T-helper 1 cell treated with Interleukin-12 subunit alpha and Interleukin-12 subunit beta and Interleukin-4 antibody, amounts not matched to agents 30 μg/mL and 1 μg/mL, for 36 hours (primary cell): ENCODE measurements at regions not wholly inside any gene's neighbourhood (a gene's known extent, or its start where the extent isn't known, plus 50 kb on each side); places are given as distances from the start of the nearest gene placed in this dataset.

Source experiments
- H3K27ac Mint-ChIP-seq: one replicate; pipeline ENCODE4 v1.8.0; 2021; ENCODE audit warnings: mild to moderate bottlenecking, mixed read lengths
- H3K27me3 Mint-ChIP-seq: one replicate; pipeline ENCODE4 v1.8.0; 2021; ENCODE audit warnings: low read depth, mixed read lengths
- H3K36me3 Mint-ChIP-seq: one replicate; pipeline ENCODE4 v1.8.0; 2021; ENCODE audit warnings: low read depth, mixed read lengths
- H3K4me1 Mint-ChIP-seq: one replicate; pipeline ENCODE4 v1.8.0; 2021; ENCODE audit warnings: low read depth, mixed read lengths
- H3K4me3 Mint-ChIP-seq: one replicate; pipeline ENCODE4 v1.8.0; 2021; ENCODE audit warnings: mild to moderate bottlenecking, moderate library complexity, mixed read lengths
- H3K9me3 Mint-ChIP-seq: one replicate; pipeline ENCODE4 v1.8.0; 2021; ENCODE audit warnings: mixed read lengths

- Mint-ChIP-seq H3K36me3 (peaks cover 2% of the 10 kb centered on the region), H3K27ac (no peak overlapping the region), H3K9me3 (peaks cover 9% of the 10 kb centered on the region), H3K4me3 (no peak overlapping the region), H3K27me3 (peaks cover 13% of the 10 kb centered on the region), H3K4me1 (peaks cover 15% of the 10 kb centered on the region)
These were observed 102.8 kb upstream of the CERS6 start for GRCh38 chr2:168353251-168353650.

- H3K4me1 Mint-ChIP-seq, result peaks cover 23% of the 10 kb centered on the region
- H3K36me3 Mint-ChIP-seq, result peaks cover 2% of the 10 kb centered on the region
- no peak overlapping the region for H3K4me3 Mint-ChIP-seq
- peaks cover 13% of the 10 kb centered on the region for H3K27me3 Mint-ChIP-seq
- H3K27ac Mint-ChIP-seq, result no peak overlapping the region
- peaks cover 9% of the 10 kb centered on the region for H3K9me3 Mint-ChIP-seq
These were observed 101.6 kb upstream of the CERS6 start for GRCh38 chr2:168354499-168354898.

- peaks cover 9% of the 10 kb centered on the region for H3K27me3 Mint-ChIP-seq
- H3K4me1 Mint-ChIP-seq, result peaks cover 23% of the 10 kb centered on the region
- no peak overlapping the region for H3K27ac Mint-ChIP-seq
- H3K9me3 Mint-ChIP-seq, result peaks cover 9% of the 10 kb centered on the region
- H3K4me3 Mint-ChIP-seq, result no peak overlapping the region
- peaks cover 5% of the 10 kb centered on the region for H3K36me3 Mint-ChIP-seq
These were observed 101.0 kb upstream of the CERS6 start for GRCh38 chr2:168355121-168355520.

- H3K27me3 Mint-ChIP-seq, result peaks cover 9% of the 10 kb centered on the region
- peaks cover 23% of the 10 kb centered on the region for H3K4me1 Mint-ChIP-seq
- H3K36me3 Mint-ChIP-seq, result peaks cover 5% of the 10 kb centered on the region
- H3K27ac Mint-ChIP-seq, result peak overlapping the region; percentile 22
- peaks cover 9% of the 10 kb centered on the region for H3K9me3 Mint-ChIP-seq
- H3K4me3 Mint-ChIP-seq, result no peak overlapping the region
These were observed 100.1 kb upstream of the CERS6 start for GRCh38 chr2:168355779-168356476.

GRCh38 chr2:168356477-168356835 is 99.6 kb upstream of the CERS6 start:
- Mint-ChIP-seq H3K27me3 (peaks cover 9% of the 10 kb centered on the region), H3K9me3 (peaks cover 9% of the 10 kb centered on the region), H3K36me3 (peaks cover 5% of the 10 kb centered on the region), H3K4me1 (peaks cover 23% of the 10 kb centered on the region), H3K4me3 (no peak overlapping the region), H3K27ac (no peak overlapping the region)

GRCh38 chr2:168357797-168358472 is 98.1 kb upstream of the CERS6 start:
- Mint-ChIP-seq H3K36me3 (peaks cover 7% of the 10 kb centered on the region), H3K4me1 (peaks cover 23% of the 10 kb centered on the region), H3K9me3 (peaks cover 17% of the 10 kb centered on the region), H3K27me3 (peaks cover 9% of the 10 kb centered on the region), H3K27ac (peak overlapping the region; percentile 24), H3K4me3 (peak overlapping the region; percentile 2)

GRCh38 chr2:168359082-168359481 is 97.0 kb upstream of the CERS6 start:
- peaks cover 8% of the 10 kb centered on the region for H3K9me3 Mint-ChIP-seq
- H3K4me1 Mint-ChIP-seq, result peaks cover 23% of the 10 kb centered on the region
- H3K27me3 Mint-ChIP-seq, result peaks cover 5% of the 10 kb centered on the region
- H3K27ac Mint-ChIP-seq, result no peak overlapping the region
- no peak overlapping the region for H3K4me3 Mint-ChIP-seq
- H3K36me3 Mint-ChIP-seq, result peaks cover 7% of the 10 kb centered on the region

GRCh38 chr2:168363347-168364092 is 92.6 kb upstream of the CERS6 start:
- Mint-ChIP-seq H3K9me3 (peaks cover 8% of the 10 kb centered on the region), H3K36me3 (peaks cover 6% of the 10 kb centered on the region), H3K27ac (no peak overlapping the region), H3K27me3 (no peaks in the 10 kb centered on the region), H3K4me1 (peaks cover 6% of the 10 kb centered on the region), H3K4me3 (no peak overlapping the region)

- H3K4me3 Mint-ChIP-seq, result no peak overlapping the region
- no peak overlapping the region for H3K27ac Mint-ChIP-seq
- peaks cover 2% of the 10 kb centered on the region for H3K36me3 Mint-ChIP-seq
- no peaks in the 10 kb centered on the region for H3K27me3 Mint-ChIP-seq
- no peaks in the 10 kb centered on the region for H3K4me1 Mint-ChIP-seq
- peaks cover 8% of the 10 kb centered on the region for H3K9me3 Mint-ChIP-seq
These were observed 90.9 kb upstream of the CERS6 start for GRCh38 chr2:168365094-168365621.

GRCh38 chr2:168369031-168369430 is 87.0 kb upstream of the CERS6 start:
- Mint-ChIP-seq H3K27ac (no peak overlapping the region), H3K9me3 (peaks cover 7% of the 10 kb centered on the region), H3K4me3 (no peak overlapping the region), H3K27me3 (no peaks in the 10 kb centered on the region), H3K4me1 (peaks cover 7% of the 10 kb centered on the region), H3K36me3 (peaks cover 1% of the 10 kb centered on the region)

GRCh38 chr2:168371273-168372019 is 84.6 kb upstream of the CERS6 start:
- peaks cover 7% of the 10 kb centered on the region for H3K9me3 Mint-ChIP-seq
- no peak overlapping the region for H3K27ac Mint-ChIP-seq
- H3K4me3 Mint-ChIP-seq, result no peak overlapping the region
- H3K36me3 Mint-ChIP-seq, result peaks cover 1% of the 10 kb centered on the region
- H3K4me1 Mint-ChIP-seq, result peaks cover 7% of the 10 kb centered on the region
- no peaks in the 10 kb centered on the region for H3K27me3 Mint-ChIP-seq

- Mint-ChIP-seq H3K4me3 (no peak overlapping the region), H3K27ac (no peak overlapping the region), H3K4me1 (peaks cover 7% of the 10 kb centered on the region), H3K27me3 (peaks cover 5% of the 10 kb centered on the region), H3K36me3 (peaks cover 1% of the 10 kb centered on the region), H3K9me3 (peaks cover 7% of the 10 kb centered on the region)
These were observed 82.6 kb upstream of the CERS6 start for GRCh38 chr2:168373468-168373867.

- Mint-ChIP-seq H3K36me3 (peaks cover 3% of the 10 kb centered on the region), H3K4me3 (no peak overlapping the region), H3K9me3 (peaks cover 11% of the 10 kb centered on the region), H3K4me1 (peaks cover 11% of the 10 kb centered on the region), H3K27ac (no peak overlapping the region), H3K27me3 (peaks cover 5% of the 10 kb centered on the region)
These were observed 80.8 kb upstream of the CERS6 start for GRCh38 chr2:168375195-168375798.
